ENCODE measurements at regions not wholly inside any gene's neighbourhood (a gene's known extent, or its start where the extent isn't known, plus 50 kb on each side); places are given as distances from the start of the nearest gene placed in this dataset.

DNA sequence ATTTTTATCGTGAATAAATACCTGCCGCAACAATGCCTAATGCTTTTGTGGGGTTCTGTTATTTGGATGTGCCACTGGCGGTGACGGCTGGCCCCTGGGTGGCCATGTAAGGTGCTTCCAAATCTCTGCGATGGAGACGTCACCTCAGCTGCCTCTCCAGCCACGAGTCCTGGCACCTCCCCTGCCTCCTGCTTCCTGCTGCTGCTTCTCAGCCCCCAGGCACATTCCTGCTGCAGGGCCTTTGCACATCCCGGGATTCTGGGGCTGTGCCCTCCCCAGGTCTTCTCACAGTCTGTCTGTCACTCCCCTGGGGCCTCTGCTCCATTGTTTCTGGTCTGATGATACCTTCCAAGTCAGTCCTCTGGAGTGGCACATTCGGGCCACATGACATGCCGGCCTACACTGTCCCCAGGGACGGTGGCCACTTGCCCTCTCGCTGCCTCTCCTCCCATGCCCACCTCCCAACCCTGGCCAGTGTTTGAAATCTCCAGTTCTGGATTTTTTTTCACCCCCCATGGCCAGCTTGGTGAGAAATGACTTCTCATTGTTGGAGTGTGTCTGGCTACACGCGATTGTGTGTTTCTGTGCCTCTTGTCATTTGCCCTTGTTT is 151.8 kb downstream of the KIF26A start:
- DNase-seq (ENCODE audit: extremely low read depth in 1 of 2, low read depth in 1 of 2), result no peak

DNA sequence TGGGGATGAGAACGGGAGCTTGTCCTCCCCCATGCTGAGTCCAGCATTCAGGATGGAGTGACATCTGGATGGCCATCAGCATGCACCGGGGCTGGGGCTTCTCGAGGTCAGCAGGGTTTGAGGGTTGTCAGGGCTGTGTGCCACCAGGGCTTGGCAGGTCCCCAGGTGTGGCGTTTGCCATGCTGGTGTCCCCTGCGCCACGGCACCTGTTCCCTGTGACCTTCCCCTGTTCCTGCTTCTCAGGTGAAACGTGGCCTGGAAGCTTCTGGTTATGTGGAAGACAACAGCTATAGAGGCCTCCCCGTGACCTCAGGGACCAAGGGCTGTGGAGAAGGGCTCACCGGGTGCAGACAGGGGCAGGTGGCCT is 152.4 kb downstream of the KIF26A start:
- no peak for DNase-seq (ENCODE audit: extremely low read depth in 1 of 2, low read depth in 1 of 2)

DNA sequence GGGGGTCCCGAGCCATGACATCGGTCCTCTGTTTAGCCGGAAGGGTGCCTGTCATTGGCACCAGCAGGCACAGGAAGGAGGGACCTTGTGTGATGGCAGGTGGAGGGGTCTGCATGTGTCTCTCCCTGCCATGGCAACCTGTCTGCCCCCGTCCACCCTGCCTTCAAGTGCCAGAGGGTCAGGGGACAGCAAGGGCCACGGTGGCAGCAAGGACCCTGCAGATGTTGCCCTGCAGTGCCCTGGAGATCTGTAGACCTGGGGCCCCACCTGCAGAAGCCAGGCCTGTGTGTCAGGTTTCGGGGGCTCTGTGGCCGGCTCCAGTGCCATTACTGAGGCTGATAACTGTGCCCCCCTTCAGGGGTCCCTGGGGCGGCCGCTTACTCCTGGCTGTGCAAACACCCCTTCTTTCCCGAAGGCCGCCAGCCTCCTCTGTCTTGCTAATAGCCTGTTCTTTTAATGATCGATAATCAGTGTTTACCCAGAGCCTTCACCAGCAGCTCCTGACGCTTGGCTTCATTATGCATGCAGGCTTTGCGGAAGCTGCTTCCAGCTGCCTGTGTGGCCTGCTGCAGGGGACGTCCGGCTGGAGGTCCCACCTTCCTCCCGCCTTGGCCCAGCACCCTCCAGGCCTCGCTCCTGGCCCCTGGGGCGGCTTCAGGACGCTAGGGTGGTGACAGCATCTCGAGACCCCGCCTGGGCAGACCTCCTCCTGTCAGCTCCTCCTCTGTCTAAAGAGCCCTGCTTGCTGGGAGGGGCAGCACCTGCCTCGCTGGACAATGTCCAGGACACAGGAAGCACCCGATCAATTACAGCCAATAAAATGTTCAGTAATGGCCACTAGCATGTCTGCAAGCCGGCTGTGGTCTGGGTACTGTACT is 153.0 kb downstream of the KIF26A start:
- no peak for DNase-seq (ENCODE audit: extremely low read depth in 1 of 2, low read depth in 1 of 2)

DNA sequence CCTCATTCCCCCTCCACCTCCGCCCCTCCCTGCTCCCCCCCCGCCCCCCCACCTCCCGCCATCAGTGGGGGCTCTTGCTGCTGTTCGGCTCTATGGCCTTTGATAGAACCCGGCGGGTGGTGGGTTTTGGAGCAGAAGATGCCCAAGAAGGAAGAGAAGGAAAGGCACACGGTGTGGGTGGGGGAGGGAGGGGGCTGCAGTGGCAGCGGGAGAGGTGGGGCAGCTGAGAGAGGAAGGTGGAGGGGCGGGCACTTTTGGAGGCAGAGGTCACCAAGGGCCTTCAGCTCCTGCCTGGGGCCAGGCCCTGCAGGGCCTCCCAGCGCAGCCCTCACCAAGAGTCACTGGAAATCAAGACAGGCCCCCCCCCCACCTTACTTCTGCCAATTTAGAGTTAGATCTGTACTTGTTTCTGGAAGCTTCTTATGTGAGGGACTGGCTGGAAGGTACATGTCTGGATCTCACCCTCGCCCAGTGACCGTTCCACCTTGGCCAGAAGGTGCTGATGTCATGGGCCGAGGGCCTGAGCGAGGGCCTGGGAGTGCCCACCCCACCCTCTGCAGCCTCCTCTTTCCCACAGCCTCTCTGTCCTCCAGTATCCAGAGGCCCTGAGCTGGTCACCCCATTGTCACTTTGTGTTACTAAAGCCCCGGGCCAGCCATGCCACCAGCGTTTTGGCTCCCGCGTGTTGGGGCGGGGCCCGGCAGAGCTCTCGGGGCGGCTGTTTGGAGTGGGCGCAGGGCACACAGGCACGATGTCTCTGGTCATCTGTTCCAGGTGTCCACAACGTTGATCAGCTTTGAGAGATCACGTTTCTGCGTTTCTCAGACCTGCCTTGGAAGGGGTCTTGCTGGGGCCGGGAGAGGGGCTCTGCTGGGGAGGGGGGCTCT is 153.9 kb downstream of the KIF26A start:
- DNase-seq (ENCODE audit: extremely low read depth in 1 of 2, low read depth in 1 of 2), result no peak

DNA sequence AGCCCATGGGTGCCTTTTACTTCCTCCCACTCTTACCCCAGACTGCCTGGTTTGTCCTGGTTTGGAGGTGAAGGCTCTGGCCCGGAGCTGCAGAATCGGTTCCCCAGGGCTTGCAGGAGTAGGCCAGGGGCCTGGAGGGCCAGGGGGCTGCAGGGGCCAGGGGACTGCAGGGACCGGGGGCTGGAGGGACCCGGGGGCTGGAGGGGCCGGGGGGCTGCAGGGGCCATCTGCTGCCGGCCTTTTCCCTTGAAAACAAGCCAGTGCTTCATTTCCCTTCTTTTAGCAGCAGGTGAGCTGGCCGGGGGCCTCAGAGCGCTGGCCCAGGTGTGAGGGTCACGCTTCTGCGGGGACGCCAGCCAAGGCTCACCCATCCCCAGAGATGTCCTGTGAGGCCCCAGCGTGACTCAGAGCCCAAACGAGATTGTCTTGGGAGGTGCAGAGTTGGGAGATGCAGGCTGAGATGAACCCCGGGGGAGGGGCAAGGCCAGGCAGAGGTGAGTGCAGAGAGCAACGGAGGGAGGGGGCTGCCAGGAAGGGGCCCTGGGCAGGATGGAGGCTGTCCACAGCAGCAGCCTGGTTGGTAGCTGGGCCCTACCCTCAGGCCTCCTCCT is 154.9 kb downstream of the KIF26A start:
- no peak for DNase-seq (ENCODE audit: extremely low read depth in 1 of 2, low read depth in 1 of 2)

GRCh38 chr14:104293851-104294627 is 155.7 kb downstream of the KIF26A start:
- no peak for DNase-seq (ENCODE audit: extremely low read depth in 1 of 2, low read depth in 1 of 2)

GRCh38 chr14:104294628-104294982 is 156.2 kb downstream of the KIF26A start:
- no peak for DNase-seq (ENCODE audit: extremely low read depth in 1 of 2, low read depth in 1 of 2)

GRCh38 chr14:104294983-104295680 is 156.7 kb downstream of the KIF26A start:
- DNase-seq (ENCODE audit: extremely low read depth in 1 of 2, low read depth in 1 of 2), result no peak

DNA sequence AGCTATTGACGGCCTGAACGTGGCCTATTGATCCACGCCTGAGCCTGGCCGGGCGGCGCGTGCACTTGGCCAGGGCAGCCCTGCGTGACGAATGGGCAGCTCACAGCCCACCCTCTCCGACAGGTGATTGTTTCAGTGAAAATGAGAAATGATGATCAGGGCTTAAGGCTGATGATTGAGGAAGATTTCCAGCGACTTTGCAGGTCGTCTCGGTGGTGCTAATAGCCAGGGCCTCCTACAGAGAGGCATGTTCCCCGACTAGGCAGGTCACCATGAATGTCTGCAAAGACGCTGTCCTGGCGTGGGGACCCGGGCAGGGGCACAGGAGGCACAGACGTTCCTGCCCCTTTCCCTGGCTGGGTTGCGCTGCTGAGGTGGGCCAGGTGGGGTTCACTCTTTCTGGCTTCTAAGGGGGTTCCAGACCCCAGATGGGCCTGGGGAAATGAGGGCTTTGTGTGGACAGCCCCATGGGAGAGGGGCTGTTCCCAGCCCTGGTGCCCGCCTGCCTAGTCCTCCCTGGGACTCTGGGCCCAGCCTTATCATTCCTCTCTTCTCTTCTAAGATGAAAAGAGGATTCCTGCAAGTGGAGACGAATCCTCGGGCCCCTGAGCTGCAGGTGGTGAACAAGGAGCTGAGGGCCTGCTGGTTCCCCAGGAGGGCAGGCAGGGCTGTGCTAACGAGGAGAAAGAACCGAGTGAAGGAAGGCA is 157.4 kb downstream of the KIF26A start:
- DNase-seq (ENCODE audit: extremely low read depth in 1 of 2, low read depth in 1 of 2), result no peak

GRCh38 chr14:104296388-104297312 is 158.3 kb downstream of the KIF26A start:
- DNase-seq (ENCODE audit: extremely low read depth in 1 of 2, low read depth in 1 of 2), result no peak

DNA sequence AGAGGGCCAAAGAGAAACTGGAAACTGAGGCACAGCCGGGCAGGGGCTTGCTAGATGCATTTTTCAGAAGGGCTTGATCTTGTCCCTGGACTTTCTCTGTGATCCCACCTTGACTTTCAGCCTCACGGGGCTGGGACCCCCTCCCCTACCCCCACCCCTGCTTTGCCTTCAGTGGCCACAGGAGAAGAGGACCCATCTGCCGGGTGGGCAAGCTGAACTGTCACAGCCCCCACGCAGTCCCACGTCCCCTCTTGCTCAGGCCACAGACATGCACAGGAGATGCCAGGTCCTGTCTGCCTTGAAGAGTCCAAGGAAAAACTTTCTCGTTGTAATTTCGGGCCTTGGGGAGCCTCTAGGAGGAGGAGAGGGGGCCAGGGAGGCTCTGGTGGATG is 158.9 kb downstream of the KIF26A start:
- DNase-seq (ENCODE audit: extremely low read depth in 1 of 2, low read depth in 1 of 2), result no peak

- no peak for DNase-seq (ENCODE audit: extremely low read depth in 1 of 2, low read depth in 1 of 2)
Measured at GRCh38 chr14:104297721-104298401, 159.5 kb downstream of the KIF26A start.

- no peak for DNase-seq (ENCODE audit: extremely low read depth in 1 of 2, low read depth in 1 of 2)
Measured at GRCh38 chr14:104298458-104298857, 160.1 kb downstream of the KIF26A start.

DNA sequence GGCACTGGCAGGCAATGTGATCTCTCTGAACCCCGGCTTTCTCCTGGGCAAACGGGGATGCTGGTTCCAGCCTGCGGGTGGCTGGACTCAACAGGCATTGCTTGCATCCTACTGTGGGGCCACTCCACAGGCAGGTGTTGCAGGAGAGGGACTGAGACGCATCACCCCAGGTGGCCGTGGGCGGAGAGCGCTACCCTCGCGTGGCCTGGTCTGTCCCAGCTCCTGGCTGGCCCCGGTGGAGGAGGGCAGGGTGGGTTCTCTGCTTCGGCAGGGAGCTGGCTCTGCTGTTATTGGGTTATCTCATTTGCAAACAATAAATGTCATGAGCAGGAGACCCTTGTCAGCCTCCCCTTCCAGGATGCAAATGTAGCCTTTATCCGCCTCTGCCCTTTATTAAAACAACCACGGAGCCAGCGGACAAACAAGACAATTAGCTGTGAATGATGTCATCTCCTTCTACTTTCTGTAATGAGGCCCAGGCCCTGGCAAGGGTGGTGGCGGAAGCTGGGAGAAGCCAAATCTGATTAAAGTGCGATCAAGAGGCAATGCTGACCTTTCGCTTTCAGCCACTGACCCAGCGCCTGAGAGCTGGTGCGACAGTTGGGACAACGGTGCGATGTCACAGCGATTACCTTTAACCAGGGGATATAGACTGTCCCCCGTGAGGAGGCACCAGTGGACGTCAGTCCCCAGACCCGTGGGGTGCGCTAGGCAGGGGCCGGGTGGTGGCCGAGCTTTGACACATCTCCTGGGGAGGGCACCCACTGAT is 161.8 kb downstream of the KIF26A start:
- no peak for DNase-seq (ENCODE audit: extremely low read depth in 1 of 2, low read depth in 1 of 2)

DNA sequence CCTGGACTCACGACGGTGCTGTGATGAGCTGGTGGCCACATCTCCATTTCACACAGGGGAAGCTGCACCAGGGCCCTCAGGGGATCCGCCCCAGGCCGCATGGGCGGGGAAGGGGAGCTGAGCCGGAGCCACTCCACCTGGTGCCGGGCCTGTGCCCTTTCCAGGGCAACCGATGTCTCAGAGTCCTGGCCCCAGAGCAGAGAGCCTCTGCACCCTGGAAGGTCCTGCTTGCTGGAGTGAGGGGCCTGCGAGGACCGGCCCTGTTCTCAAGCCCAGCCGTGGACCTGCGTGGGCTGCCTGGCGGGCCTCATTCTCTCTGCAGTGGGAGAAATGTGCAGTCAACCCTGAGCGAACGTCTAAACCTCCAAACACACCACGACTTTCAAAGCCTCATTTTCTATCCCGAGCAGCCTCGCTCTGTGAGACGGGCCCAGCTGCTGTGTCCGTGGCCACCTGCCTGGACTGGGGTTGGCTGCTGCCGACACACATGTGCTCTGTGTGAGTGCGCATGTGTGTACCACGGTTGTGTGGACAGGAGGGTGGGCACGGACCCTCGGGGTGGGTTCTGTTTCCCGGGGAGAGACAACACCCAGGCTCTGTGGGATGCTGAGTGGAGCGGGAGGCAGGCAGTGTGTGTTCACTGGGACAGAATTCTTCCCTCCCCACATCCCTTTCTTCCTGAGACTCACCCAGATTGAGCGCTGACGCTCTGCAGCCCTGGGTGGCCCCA is 163.5 kb downstream of the KIF26A start:
- DNase-seq (ENCODE audit: extremely low read depth in 1 of 2, low read depth in 1 of 2), result no peak

DNA sequence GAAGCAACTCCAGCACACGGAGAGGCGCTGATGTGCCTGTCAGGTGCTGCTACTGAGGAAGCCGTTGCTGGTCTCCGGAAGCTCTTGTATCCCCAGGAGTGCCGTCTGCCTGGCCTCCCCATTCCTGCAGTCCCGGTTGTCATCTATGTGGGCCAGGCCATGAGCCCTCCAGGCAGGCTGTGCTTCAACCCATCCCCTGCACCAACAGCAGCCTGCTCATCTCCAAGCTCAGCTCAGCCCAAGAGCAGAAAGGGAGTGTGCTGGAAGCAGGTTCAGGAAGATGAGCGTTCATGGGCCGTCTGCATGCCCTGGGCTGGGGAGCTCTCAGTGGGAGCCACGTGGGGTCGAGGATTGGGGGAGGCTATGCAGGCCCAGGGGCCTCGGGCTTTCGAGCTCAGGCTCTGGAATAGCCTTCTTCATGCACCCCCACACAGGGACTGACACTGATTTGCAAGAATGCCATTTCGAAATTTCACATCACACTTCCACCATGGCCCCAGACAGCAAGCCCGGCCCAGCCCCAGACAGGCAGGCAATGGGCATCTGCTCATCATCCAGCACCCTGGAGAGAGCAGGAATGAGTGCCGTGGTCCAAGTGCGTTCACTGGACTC is 164.5 kb downstream of the KIF26A start:
- DNase-seq (ENCODE audit: extremely low read depth in 1 of 2, low read depth in 1 of 2), result no peak
